ENCODE measurements at regions not wholly inside any gene's neighbourhood (a gene's known extent, or its start where the extent isn't known, plus 50 kb on each side); places are given as distances from the start of the nearest gene placed in this dataset.

DNA sequence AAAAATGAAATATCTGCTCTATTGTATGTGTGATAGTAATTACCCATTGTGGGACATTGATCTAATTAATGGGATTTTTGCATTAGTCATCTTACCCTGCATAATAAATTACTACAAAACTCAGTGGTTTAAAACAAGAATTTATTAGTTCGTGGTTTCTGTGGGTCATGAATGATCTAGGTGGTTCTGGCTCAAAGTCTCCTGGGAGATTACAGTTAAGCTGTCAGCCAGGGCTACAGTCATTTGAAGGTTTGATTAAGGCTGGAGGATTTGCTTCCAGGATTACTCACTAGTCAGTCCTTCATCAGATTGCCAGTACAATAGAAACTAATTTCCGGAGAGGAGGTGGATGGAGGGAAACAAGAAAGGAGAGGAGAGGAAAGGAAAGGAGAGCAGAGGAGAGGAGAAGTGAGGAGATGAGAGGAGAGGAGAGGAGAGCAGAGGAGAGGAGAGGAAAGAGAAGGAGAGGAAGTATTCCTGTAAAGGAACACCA lies 60.4 kb upstream of the TNFSF4 start:
- TF ChIP-seq, protein P1, sequence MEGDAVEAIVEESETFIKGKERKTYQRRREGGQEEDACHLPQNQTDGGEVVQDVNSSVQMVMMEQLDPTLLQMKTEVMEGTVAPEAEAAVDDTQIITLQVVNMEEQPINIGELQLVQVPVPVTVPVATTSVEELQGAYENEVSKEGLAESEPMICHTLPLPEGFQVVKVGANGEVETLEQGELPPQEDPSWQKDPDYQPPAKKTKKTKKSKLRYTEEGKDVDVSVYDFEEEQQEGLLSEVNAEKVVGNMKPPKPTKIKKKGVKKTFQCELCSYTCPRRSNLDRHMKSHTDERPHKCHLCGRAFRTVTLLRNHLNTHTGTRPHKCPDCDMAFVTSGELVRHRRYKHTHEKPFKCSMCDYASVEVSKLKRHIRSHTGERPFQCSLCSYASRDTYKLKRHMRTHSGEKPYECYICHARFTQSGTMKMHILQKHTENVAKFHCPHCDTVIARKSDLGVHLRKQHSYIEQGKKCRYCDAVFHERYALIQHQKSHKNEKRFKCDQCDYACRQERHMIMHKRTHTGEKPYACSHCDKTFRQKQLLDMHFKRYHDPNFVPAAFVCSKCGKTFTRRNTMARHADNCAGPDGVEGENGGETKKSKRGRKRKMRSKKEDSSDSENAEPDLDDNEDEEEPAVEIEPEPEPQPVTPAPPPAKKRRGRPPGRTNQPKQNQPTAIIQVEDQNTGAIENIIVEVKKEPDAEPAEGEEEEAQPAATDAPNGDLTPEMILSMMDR (IDR thresholded peaks at IDR 0.05) = no peak
- TF ChIP-seq POLR2AphosphoS5 (IDR thresholded peaks at IDR 0.05) = no peak
- no peak for TF ChIP-seq POLR2A (IDR thresholded peaks at IDR 0.05)
